GM03348 (cell line): ENCODE measurements at regions not wholly inside any gene's neighbourhood (a gene's known extent, or its start where the extent isn't known, plus 50 kb on each side); places are given as distances from the start of the nearest gene placed in this dataset.
"Not testable (repeated sequence)": the region's sequence is repeated elsewhere in the genome, so short reads cannot be mapped to it uniquely, and the experiment has no call there.

Source experiments
- DNase-seq: peaks from one replicate; pipeline ENCODE4 v3.0.0; 2012; ENCODE audit warnings: low spot score

- no peak for DNase-seq
These were observed 1064.7 kb downstream of the PLA2G4A start for GRCh38 chr1:187893471-187893870.

- no peak for DNase-seq
These were observed 1065.6 kb downstream of the PLA2G4A start for GRCh38 chr1:187894349-187894748.

GRCh38 chr1:187903223-187903622 is 1074.5 kb downstream of the PLA2G4A start:
- DNase-seq, result no peak

- no peak for DNase-seq
These were observed 1080.6 kb downstream of the PLA2G4A start for GRCh38 chr1:187909382-187909781.

GRCh38 chr1:187911820-187912219 is 1083.1 kb downstream of the PLA2G4A start:
- DNase-seq, result no peak

GRCh38 chr1:187920976-187921375 is 1092.2 kb downstream of the PLA2G4A start:
- no peak for DNase-seq

GRCh38 chr1:187921426-187921825 is 1092.7 kb downstream of the PLA2G4A start:
- DNase-seq, result no peak

- no peak for DNase-seq
These were observed 1093.5 kb downstream of the PLA2G4A start for GRCh38 chr1:187922255-187922654.

- no peak for DNase-seq
These were observed 1095.5 kb downstream of the PLA2G4A start for GRCh38 chr1:187924252-187924651.

- DNase-seq, result no peak
These were observed 1099.5 kb downstream of the PLA2G4A start for GRCh38 chr1:187928288-187928687.

GRCh38 chr1:187928696-187929095 is 1099.9 kb downstream of the PLA2G4A start:
- DNase-seq, result no peak

GRCh38 chr1:187931776-187932175 is 1103.0 kb downstream of the PLA2G4A start:
- no peak for DNase-seq

GRCh38 chr1:187933562-187934419 is 1105.0 kb downstream of the PLA2G4A start:
- DNase-seq, result no peak

- no peak for DNase-seq
These were observed 1107.9 kb downstream of the PLA2G4A start for GRCh38 chr1:187936667-187937066.

- no peak for DNase-seq
These were observed 1109.3 kb downstream of the PLA2G4A start for GRCh38 chr1:187938092-187938491.

GRCh38 chr1:187942986-187943385 is 1114.2 kb downstream of the PLA2G4A start:
- no peak for DNase-seq

GRCh38 chr1:187943606-187944403 is 1115.1 kb downstream of the PLA2G4A start:
- no peak for DNase-seq

GRCh38 chr1:187946661-187947060 is 1117.9 kb downstream of the PLA2G4A start:
- not testable (repeated sequence) for DNase-seq

- DNase-seq, result no peak
These were observed 1118.6 kb downstream of the PLA2G4A start for GRCh38 chr1:187947359-187947758.

- no peak for DNase-seq
These were observed 1119.5 kb downstream of the PLA2G4A start for GRCh38 chr1:187948170-187948794.

- DNase-seq, result no peak
These were observed 1120.8 kb downstream of the PLA2G4A start for GRCh38 chr1:187949567-187949966.

- DNase-seq, result no peak
These were observed 1123.1 kb downstream of the PLA2G4A start for GRCh38 chr1:187951817-187952216.

- no peak for DNase-seq
These were observed 1123.7 kb downstream of the PLA2G4A start for GRCh38 chr1:187952446-187952845.
